Fibroblast of skin of right quadriceps (primary cell): ENCODE measurements at regions not wholly inside any gene's neighbourhood (a gene's known extent, or its start where the extent isn't known, plus 50 kb on each side); places are given as distances from the start of the nearest gene placed in this dataset.
A peak's percentile ranks its signal among the peaks of the same experiment; 100 is the strongest.

Experiments
- DNase-seq: peaks from one replicate; pipeline ENCODE4 v3.0.0-alpha.2; 2013

GRCh38 chr11:112831969-112832766 is 129.1 kb upstream of the NCAM1 start:
- DNase-seq, result no peak

DNA sequence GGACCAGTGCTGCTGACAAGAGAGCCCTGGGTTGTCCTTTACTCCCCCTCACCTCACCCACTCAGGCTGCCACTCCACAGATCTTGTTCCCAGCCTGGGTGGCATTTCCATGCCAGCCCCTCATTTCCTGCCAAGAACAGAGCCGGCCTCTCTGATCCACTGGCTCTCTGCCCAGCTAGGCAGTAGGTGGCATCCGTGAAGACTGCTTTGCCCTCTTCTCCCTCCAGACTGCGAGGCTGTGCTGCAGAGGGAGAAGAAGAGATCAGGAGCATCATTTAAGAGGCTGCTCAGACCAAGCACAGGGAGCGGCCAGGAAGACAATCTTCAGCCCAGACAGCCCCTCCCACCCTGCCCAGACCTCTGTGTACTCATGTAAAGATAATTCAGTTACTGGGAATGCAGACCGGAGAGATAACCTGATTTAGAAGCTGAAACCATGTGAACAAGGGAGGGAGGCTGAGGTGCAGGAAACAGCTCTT is 126.9 kb upstream of the NCAM1 start:
- no peak for DNase-seq

GRCh38 chr11:112835591-112836255 is 125.5 kb upstream of the NCAM1 start:
- DNase-seq, result no peak

GRCh38 chr11:112836256-112836602 is 125.0 kb upstream of the NCAM1 start:
- DNase-seq, result no peak

GRCh38 chr11:112837162-112837826 is 123.9 kb upstream of the NCAM1 start:
- no peak for DNase-seq

DNA sequence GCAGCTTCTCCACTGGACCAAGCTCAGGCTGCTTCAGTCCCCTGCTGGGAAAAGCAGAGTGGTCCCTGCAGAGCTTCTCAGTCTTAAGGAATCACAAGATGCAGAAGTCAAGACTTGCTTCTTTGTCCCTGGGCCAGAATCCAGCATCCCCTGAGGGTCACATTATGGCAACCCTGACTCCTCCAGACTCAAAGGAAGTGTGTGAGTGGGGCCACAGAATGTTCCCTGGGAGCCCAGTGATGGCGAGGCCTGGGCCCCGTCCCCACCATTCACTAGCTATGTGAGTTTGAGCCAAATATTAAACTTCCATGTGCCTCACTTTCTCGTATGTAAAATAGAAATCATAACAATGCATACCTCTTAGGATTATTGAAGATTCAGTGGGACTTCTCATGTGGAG is 122.2 kb upstream of the NCAM1 start:
- no peak for DNase-seq

GRCh38 chr11:112841729-112842128 is 119.5 kb upstream of the NCAM1 start:
- DNase-seq, result no peak

DNA sequence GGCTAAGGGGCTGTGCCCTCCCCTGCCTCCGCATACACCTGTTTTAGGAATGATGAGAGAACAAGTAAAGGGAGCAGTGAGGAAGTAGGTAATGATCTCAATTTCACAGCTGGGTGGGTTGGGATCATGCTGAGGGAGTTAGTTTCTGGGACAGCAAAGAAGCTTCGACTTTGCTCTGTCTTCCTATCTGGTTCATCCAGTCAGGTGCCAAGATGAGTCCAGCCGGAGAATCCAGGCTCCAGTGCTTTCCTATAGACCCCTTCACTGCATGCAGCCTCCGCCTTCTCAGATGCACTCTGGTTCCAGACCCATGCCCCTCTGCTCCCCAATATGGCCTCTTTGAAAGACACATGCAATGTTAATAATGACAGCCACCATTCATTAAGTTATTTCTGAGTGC is 119.1 kb upstream of the NCAM1 start:
- DNase-seq, result no peak

DNA sequence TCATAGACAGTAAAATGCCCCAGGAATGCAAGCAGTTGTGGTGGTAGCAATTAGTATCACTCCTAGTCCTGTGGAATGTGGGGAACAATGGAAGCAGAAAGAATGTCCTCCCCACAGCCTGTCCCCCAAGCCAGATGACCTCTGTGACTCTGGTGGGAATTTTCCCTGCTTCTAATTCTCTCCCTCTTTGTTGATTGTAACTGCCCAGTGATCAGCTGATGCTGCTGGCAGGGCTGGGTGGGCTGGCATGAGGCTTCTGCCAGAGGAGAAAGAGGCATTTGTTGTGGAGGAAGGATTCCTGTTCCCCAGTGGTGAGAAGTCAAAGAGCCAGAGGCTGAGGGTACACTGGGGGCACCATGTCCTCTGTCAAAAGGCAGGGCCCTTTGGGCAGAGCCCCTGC is 116.7 kb upstream of the NCAM1 start:
- no peak for DNase-seq

- DNase-seq, result no peak
Measured at GRCh38 chr11:112847568-112847967, 113.7 kb upstream of the NCAM1 start.

DNA sequence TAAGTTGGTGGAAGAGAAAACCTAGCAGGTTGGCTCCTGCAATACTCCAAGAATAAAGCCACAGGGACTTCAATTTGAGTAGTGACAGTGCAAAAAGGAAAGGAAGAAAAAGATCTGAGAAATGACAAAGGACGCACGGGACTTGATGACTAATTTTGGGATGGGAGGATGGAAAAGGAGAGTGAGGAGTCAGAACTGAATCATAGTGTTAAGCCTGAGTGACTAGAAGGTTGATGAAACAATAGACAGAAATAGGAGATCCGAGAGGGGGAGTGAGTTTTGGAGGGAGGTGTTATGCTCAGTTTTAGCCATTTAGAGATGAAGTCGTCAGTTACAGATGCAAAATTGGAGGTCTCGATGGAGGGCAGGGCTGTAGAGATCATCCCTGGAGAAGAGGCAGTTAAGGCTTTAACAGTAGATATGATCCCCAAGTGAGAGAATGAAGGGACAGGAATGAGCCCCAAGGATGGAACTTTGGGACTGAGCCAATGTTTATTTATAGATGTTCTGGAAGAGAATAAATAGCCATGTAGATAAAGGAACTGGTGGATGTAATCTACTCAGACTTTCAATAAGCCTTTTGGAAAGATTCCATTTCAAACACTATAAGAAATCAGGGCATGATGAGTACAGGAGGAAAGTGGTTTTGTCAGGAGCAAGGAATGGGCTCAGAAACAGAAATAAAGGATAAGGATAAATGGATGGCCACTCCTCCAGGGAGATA is 108.9 kb upstream of the NCAM1 start:
- peak; percentile 68 for DNase-seq

- no peak for DNase-seq
Measured at GRCh38 chr11:112856133-112856532, 105.1 kb upstream of the NCAM1 start.

DNA sequence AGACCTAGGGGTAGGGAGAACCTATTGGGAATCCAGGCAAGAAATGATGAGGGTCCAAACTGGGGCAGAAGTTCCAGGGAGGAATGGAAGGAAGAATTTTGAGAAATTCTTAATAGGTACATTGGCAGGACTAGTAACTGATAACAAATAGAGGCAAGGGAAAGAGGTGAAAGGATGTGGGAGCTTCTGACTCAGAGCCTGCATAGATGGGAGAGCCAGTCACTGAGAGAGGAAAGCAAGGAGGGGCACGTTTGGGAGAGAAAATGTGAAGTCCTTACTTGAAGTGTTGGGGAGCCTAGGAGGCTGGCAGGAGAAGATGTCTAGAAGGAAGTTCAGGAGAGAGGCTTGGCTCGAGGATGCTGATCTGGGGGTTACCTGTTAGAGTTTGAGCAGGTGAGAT is 104.6 kb upstream of the NCAM1 start:
- DNase-seq, result peak; percentile 6

DNA sequence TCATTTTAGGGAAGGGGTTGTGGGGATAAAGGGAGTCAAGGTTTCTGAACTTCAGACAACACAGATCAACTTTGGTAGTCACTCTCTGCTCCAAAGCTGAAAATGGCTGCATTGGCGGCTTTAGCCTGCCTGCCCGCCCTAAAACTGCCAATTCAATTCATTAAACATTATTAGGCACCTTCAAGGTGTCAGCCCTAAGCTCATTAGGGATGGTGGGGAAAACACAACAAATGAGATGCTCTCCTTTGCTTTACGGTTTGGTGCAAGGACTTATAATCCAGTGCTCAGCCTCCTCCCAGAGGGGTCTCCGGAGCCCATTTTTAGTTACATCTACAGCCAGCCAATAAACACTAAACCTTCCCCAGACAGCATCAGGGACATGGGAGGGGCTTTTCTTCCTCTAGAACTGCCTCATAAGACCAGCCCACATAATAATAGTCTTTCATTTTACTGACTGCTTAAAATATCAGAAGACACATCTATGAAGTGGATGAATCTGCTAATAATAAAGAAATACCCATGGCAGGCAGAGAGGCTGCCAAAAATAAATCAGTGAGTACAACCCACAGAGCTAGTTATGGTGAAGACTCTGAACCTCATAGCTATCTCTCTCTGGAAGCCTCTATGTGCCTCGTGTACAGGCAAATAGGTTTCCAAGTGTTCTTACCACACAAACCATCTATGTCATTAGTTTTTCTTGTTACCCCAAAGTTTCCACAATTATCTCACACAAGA is 102.8 kb upstream of the NCAM1 start:
- DNase-seq, result no peak

DNA sequence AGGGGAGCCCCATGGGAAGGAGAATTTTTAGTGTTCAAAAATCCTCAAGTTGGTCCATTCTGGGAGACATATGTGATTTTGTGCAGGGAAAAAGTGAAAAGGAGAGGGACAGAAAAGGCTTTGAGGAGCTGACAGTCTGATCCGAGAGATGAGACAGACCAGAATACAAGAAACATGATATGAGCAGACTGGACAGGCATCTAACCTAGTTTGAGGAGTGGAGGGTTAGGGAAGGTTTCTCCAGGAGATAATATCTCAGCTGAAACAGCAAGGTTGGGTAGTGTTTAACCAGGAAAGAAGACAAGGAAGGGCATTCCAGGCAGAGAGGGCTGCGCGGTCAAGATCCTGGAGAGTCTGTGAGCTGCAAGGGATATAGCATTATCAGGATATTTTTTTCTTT is 101.4 kb upstream of the NCAM1 start:
- DNase-seq, result no peak

- DNase-seq, result no peak
Measured at GRCh38 chr11:112861356-112861755, 99.9 kb upstream of the NCAM1 start.

DNA sequence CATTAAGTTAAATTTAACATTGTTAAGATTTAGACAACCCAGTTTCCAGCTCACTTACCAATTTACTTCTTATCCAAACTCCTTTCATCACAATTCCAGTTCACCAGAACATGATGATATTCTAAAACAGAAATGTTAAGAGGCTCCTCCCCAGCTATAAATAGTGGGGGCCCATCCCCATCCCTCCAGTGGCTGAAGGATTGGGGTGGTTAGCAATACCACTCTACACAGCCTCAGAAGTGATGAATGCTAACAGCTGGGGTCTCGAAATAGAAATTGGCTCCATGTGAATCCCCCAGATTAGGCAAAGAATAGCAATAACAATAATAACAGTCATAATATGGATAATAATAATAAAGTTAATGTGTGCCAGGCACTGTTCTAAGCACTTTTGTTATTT is 97.9 kb upstream of the NCAM1 start:
- DNase-seq, result no peak

DNA sequence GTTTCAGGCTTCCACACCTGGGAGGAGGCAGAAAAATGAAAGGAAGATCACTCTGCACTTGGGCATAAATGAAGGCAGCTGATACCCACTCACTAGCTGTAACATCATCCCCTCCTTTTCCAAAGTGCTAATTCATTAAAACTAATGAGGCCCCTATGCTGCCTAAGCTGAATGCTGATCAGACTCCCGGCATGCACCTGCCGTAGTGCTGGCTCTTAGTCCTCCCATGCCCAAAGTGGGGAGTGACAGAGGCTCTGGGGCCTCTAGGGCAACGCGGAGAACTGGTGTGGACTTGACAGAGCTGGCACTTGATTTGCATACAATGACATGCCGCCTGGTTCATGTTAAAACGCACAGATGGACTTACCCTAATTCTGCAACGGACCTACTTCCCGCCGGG is 96.5 kb upstream of the NCAM1 start:
- DNase-seq, result no peak

- no peak for DNase-seq
Measured at GRCh38 chr11:112871909-112872500, 89.2 kb upstream of the NCAM1 start.

- no peak for DNase-seq
Measured at GRCh38 chr11:112874980-112875379, 86.2 kb upstream of the NCAM1 start.

GRCh38 chr11:112877581-112877980 is 83.6 kb upstream of the NCAM1 start:
- DNase-seq, result no peak

DNA sequence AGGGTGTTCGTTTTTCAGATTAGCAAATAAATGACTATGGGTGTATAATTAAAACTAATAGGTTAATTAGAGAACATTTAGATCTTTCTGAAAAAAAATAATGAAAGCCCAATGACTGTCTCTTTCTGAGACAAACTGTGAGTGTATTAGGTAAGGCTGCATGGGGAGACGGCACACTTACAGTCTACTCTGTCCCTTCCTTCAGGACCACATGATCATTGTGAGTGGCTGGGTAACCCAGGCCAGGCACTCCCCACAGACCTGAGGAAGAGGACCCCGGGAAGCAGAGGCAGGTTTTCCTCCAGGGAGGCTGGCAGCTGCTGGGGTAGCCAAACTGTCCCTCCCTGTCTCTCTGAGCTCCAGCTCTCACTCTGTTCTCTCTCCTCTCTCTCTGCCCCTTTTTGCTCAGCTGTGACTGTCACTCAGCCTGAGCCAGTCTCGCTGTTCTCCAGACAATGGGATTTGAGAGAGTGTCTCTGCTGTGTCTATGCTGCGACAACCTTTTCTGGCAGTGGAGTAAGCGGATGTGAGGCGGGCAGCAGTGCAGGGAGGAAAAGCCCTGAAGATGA is 83.1 kb upstream of the NCAM1 start:
- DNase-seq, result no peak
